Tibial nerve (tissue), 4 donors: ENCODE measurements at regions not wholly inside any gene's neighbourhood (a gene's known extent, or its start where the extent isn't known, plus 50 kb on each side); places are given as distances from the start of the nearest gene placed in this dataset.

ENCODE experiments used
- DNase-seq, 2 donors: peaks; one replicate each; pipeline ENCODE4 v3.0.0-alpha.2; 2019; ENCODE audit warnings: low spot score in 2 of 2
- H3K27ac ChIP-seq, 4 donors: fragments of 200-600 bp; sonication (generic) in 3 of 4; one replicate each; pipeline ENCODE4 v1.5.1; 2017 to 2019; ENCODE audit warnings: mild to moderate bottlenecking in 1 of 4
- H3K27me3 ChIP-seq, 2 donors: fragments of 200-600 bp; sonication (generic) in 1 of 2; one replicate each; pipeline versions ENCODE4 v1.5.1 to v1.6.0; 2017 to 2019
- H3K36me3 ChIP-seq, 3 donors: fragments of 200-600 bp; sonication (generic); one replicate each; pipeline ENCODE4 v1.5.1; 2018 to 2019
- H3K4me1 ChIP-seq, 4 donors: fragments of 200-600 bp; sonication (generic) in 3 of 4; one replicate each; pipeline ENCODE4 v1.5.1; 2017 to 2019
- H3K4me3 ChIP-seq, 4 donors: fragments of 200-600 bp; sonication (generic) in 3 of 4; one replicate each; pipeline ENCODE4 v1.5.1; 2017 to 2019; ENCODE audit warnings: mild to moderate bottlenecking in 1 of 4, moderate library complexity in 1 of 4
- H3K9me3 ChIP-seq, 4 donors: fragments of 200-600 bp; sonication (generic) in 3 of 4; one replicate each; pipeline ENCODE4 v1.5.1; 2017 to 2019
- CTCF ChIP-seq, 5 experiments: fragments of 200-600 bp in 3 of 5; fragments of 450-650 bp in 2 of 5; sonication (generic) in 3 of 5; IDR thresholded peaks; one replicate each; pipeline ENCODE4 v1.5.1; 2016 to 2019; ENCODE audit warnings: antibody characterized with exemption in 5 of 5, mild to moderate bottlenecking in 3 of 5, moderate library complexity in 2 of 5
- EP300 ChIP-seq, 2 donors: sonication (generic); formaldehyde crosslinking; IDR thresholded peaks; one replicate each; pipeline ENCODE4 v1.6.1; 2017; ENCODE audit warnings: antibody characterized with exemption in 2 of 2, mild to moderate bottlenecking in 1 of 2
- POLR2A ChIP-seq, 2 donors: fragments of 450-650 bp; IDR thresholded peaks; one replicate each; pipeline ENCODE4 v1.6.1; 2017; ENCODE audit warnings: antibody characterized with exemption in 2 of 2, mild to moderate bottlenecking in 2 of 2, moderate library complexity in 2 of 2
- WGBS, 2 donors: methylation state at CpG; one replicate each; pipeline ENCODE4 v1.1.5; 2018; 5-methylcytosine and 5-hydroxymethylcytosine counted together

GRCh38 chr2:117407746-117408145, 406.7 kb upstream of the DDX18 start:
- Histone ChIP-seq H3K27me3 (no peaks in the 10 kb centered on the region), H3K9me3 (no peaks in the 10 kb centered on the region), H3K27ac (no peak overlapping the region), H3K36me3 (no peaks in the 10 kb centered on the region), H3K4me3 (no peak overlapping the region), H3K4me1 (no peaks in the 10 kb centered on the region)
- no peak for DNase-seq
- WGBS, 2 donors = 73 to 75% methylated on average over 4 of the region's 4 CpGs
- TF ChIP-seq EP300 (IDR thresholded peaks at IDR 0.05) = no peak
- no peak for TF ChIP-seq POLR2A (IDR thresholded peaks at IDR 0.05)
- TF ChIP-seq CTCF (IDR thresholded peaks at IDR 0.05) = no peak

DNA sequence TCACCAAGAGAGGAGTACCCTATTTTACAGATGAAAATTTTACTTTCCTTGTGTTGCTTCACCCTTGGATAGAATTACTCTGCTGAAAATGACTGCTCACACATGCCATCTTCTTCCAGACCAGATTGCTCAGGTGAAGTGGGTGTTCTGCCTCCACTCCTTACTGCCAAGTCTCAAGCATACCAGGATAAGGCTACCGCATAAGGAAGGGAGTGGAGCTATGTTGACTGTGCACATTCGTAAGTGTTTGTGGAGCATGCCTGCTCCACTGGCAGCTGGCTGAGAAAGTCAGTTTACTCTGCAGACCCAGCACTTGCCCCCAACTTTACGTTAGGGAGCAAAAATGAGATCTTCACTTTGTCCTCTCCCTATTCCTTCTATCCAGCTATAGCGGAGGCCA, 405.0 kb upstream of the DDX18 start:
- 78 to 97% methylated on average over 4 of the region's 4 CpGs for WGBS, 2 donors

GRCh38 chr2:117411983-117412382, 402.5 kb upstream of the DDX18 start:
- TF ChIP-seq CTCF (IDR thresholded peaks at IDR 0.05) = no peak
- WGBS, 2 donors = 58% methylated on average over 4 of the region's 4 CpGs
- H3K27ac ChIP-seq = no peak overlapping the region

More for the DNA sequence above, 405.0 kb upstream of the DDX18 start:
- H3K9me3 ChIP-seq = no peaks in the 10 kb centered on the region
- DNase-seq = no peak
- H3K4me1 ChIP-seq = no peaks in the 10 kb centered on the region
- H3K27me3 ChIP-seq = no peaks in the 10 kb centered on the region
- H3K27ac ChIP-seq = no peak overlapping the region
- H3K4me3 ChIP-seq = no peak overlapping the region
- no peaks in the 10 kb centered on the region for H3K36me3 ChIP-seq
- TF ChIP-seq EP300 (IDR thresholded peaks at IDR 0.05) (no peak), CTCF (IDR thresholded peaks at IDR 0.05) (no peak), POLR2A (IDR thresholded peaks at IDR 0.05) (no peak)

DNA sequence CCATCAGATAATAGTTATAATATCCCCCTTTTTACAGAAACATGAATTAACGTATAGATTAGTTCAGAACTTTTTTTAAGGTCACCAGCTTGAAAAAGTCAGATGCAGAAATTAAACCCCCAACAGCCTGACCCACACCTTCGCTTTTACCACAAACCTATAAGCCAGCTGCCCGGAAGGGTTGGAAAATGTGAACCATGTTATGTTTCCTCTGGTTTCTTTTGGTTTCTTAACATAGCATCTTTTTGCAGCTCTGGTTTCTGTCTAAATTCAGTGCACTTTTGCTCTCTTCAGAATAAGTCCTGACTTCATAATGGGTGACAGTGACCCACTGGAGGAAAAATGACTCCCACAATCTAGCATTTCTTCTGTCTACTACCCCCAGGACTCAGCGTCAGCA, 381.7 kb upstream of the DDX18 start:
- no peaks in the 10 kb centered on the region for H3K9me3 ChIP-seq
- DNase-seq = no peak
- no peak overlapping the region for H3K27ac ChIP-seq
- no peaks in the 10 kb centered on the region for H3K4me1 ChIP-seq
- no peak overlapping the region for H3K4me3 ChIP-seq
- H3K27me3 ChIP-seq = no peaks in the 10 kb centered on the region
- TF ChIP-seq POLR2A (IDR thresholded peaks at IDR 0.05) (no peak), CTCF (IDR thresholded peaks at IDR 0.05) (no peak), EP300 (IDR thresholded peaks at IDR 0.05) (no peak)
- H3K36me3 ChIP-seq = no peaks in the 10 kb centered on the region
- 73 to 74% methylated on average over 4 of the region's 4 CpGs for whole genome bisulfite sequencing, 2 donors

More at GRCh38 chr2:117411983-117412382, 402.5 kb upstream of the DDX18 start:
- no peaks in the 10 kb centered on the region for H3K36me3 ChIP-seq
- DNase-seq = no peak
- no peak overlapping the region for H3K4me3 ChIP-seq
- no peaks in the 10 kb centered on the region for H3K9me3 ChIP-seq
- H3K4me1 ChIP-seq = no peaks in the 10 kb centered on the region
- H3K27me3 ChIP-seq = no peaks in the 10 kb centered on the region

- 57 to 60% methylated on average over 3 of the region's 3 CpGs for WGBS, 2 donors
These were observed 377.8 kb upstream of the DDX18 start for GRCh38 chr2:117436697-117437096.

More at GRCh38 chr2:117436697-117437096, 377.8 kb upstream of the DDX18 start:
- Histone ChIP-seq H3K9me3 (no peaks in the 10 kb centered on the region), H3K27ac (no peak overlapping the region), H3K4me1 (no peaks in the 10 kb centered on the region), H3K4me3 (no peak overlapping the region), H3K36me3 (no peaks in the 10 kb centered on the region), H3K27me3 (no peaks in the 10 kb centered on the region)
- TF ChIP-seq POLR2A (IDR thresholded peaks at IDR 0.05) = no peak
- no peak for TF ChIP-seq EP300 (IDR thresholded peaks at IDR 0.05)
- TF ChIP-seq CTCF (IDR thresholded peaks at IDR 0.05) = no peak
- DNase-seq = no peak
